Head of caudate nucleus (tissue), 42 donors: ENCODE measurements at regions not wholly inside any gene's neighbourhood (a gene's known extent, or its start where the extent isn't known, plus 50 kb on each side); places are given as distances from the start of the nearest gene placed in this dataset.

Experiments used
- DNase-seq, 42 donors: peaks; one replicate each; pipeline versions ENCODE4 v3.0.0 to v3.0.0-alpha.2; 2020 to 2021; ENCODE audit warnings: mixed read lengths in 7 of 42
- intact Hi-C: fragments of 100-400 bp; cut with DNase I; formaldehyde crosslinking; loops from one replicate; pipeline ENCODE4 v1.15.0; 2022

- no peak for DNase-seq
- intact Hi-C loops = no loop called here
Measured at GRCh38 chr2:83654091-83654611, 804.9 kb downstream of the SUCLG1 start.

DNA sequence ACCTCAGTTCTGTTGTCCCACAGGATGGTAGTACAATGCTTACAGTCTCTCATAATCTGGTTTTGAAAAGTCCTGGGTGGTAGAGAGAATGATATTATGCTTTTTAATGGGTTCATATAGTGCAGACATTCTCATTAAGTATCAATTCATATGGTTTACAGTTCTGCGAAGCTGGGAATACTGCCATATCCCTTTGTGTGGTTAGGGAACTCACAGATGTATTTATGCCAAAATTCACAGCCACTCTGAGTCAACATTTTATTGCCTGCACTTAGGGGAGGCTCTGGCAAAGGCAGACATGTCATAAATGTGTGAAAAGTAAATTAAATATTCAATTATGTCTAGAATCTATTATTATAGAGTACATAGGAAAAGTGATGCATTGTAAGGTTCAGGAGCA is 808.2 kb downstream of the SUCLG1 start:
- DNase-seq = no peak
- intact Hi-C loops = no loop called here

- intact Hi-C loops = no loop called here
- no peak for DNase-seq
Measured at GRCh38 chr2:83650161-83650560, 808.9 kb downstream of the SUCLG1 start.

- DNase-seq = no peak
- intact Hi-C loops = no loop called here
Measured at GRCh38 chr2:83640506-83640905, 818.6 kb downstream of the SUCLG1 start.

GRCh38 chr2:83633423-83633822 is 825.7 kb downstream of the SUCLG1 start:
- no peak for DNase-seq
- intact Hi-C loops = no loop called here

DNA sequence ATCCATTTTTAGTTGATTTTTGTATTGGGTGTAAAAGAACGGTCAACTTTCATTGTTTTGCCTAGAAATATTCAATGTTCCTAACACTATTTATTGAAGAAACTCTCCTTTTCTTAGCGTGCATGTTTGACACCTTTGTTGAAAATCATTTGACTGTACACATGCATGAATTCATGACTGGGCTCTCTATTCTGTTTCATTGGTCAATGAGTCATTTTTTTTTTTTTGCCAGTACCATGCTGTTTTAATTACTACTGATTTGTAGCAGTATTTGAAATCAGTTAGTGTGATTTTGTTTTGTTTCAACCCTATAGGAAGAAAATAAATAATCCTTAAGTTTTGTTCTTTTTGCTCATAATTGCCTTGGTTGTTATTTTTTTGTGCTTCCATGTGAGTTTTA is 828.7 kb downstream of the SUCLG1 start:
- no peak for DNase-seq
- intact Hi-C loops = no loop called here

DNA sequence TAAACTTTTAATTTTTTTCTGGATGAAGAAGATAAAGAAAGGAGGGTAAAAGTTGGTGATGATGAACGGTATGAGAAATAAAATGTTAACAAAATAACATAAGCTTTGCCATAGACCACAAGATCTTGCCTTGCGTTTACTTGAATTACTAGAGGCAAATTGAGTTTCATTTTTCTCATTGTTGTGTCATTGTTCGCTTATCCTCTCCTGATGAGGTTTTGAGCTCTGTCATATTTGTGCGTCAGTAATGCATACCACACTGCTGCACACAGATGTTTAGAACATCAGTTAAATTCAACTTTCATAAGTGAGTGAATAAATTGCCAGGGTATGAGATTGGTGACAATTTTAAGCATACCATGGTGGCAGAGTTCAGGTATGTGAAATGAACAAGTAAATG is 843.6 kb downstream of the SUCLG1 start:
- no peak for DNase-seq
- intact Hi-C loops = no loop called here

- intact Hi-C loops = no loop called here
Measured at GRCh38 chr2:83613178-83613577, 845.9 kb downstream of the SUCLG1 start.

GRCh38 chr2:83602753-83603152 is 856.3 kb downstream of the SUCLG1 start:
- DNase-seq = no peak
- intact Hi-C loops = no loop called here

More at GRCh38 chr2:83613178-83613577, 845.9 kb downstream of the SUCLG1 start:
- DNase-seq = no peak

DNA sequence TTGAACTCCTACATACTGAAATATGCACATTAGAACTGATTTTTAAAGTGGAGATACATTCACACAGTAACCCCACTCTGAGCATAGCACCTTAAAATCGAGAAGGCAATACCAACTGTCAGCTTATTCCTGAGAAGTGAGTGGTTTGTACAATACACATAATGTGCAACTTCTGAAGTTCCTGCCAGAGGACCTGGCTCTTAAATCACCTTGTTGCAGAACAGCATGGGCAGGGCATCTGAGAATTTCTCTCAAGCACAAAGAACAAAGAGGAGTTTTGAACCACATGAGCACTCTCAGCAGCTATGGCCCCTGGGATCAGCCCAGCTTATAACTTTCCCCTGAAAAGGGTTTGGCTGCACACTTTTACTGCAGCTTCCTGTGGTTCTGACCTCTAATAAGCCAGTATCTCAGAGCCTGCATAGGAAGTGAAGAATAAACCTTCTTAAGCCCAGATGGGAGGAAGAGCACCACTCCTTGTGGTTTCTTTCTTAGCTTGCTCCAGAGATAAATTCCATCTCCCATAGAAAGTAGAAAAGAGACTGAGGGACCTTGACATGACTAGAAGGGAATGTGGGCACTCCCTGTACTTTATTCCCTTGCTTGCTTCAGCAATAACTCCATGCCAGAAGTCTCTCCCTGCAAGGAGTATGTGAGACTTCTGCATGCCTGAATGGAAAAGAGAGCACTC is 862.3 kb downstream of the SUCLG1 start:
- intact Hi-C loops = no loop called here
- DNase-seq = no peak

DNA sequence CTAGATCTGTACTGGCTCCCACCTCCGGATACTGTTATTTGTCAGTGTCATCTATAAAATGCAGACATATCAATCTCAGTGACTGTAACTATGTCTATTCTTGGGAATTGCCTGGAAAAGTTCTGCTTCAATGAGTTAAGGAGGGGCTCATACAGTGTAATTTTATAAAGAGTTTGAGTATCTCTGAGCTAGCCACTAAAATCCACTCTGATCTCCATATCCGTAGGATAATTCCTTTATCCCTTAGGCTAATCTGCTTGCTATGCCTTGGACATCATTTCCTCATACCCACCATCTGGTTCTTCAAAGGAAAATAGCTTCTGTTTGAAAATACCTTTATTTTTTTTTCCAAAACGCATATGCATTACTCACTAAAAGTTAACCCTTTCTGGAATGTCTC is 863.2 kb downstream of the SUCLG1 start:
- no peak for DNase-seq
- intact Hi-C loops = no loop called here

- intact Hi-C loops = no loop called here
- DNase-seq = no peak
Measured at GRCh38 chr2:83595121-83595690, 863.9 kb downstream of the SUCLG1 start.

DNA sequence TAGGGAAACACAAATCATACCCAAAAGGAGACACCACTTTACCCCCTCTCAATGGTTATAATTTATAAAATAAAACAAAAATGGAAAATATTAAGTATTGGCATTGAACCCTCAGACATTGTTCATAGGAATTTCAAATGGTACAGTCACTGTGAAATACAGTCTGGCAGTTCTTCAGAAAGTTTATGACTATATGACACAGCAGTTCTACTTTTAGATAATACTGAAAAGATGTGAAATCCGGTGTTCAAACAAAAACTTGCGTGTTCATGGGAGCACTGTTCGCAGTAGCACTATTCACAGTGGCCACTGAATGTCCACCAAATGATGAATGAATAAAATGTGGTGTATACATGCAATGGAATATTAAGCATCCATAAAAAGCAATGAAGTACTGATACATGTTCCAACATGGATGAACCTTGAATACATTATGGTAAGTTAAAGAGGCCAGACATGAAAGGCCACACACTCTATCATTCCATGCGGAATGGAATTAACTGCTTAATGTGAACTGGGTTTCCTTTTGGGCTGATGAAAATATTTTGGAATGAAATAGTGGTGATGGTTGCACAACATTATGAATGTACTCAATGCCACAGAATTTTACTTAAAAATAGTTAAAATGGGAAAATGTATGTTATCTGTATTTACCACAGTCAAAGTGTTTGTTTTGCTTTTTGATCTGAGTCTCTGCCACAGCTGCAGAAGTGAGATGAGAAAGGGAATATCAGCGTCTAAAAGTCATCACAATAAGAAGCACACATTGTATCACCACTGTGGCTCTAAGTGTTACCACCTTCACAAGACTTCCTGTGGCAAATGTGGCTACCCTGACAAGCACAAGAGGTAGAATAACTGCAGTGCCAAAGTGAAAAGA is 864.6 kb downstream of the SUCLG1 start:
- no peak for DNase-seq
- intact Hi-C loops = no loop called here

DNA sequence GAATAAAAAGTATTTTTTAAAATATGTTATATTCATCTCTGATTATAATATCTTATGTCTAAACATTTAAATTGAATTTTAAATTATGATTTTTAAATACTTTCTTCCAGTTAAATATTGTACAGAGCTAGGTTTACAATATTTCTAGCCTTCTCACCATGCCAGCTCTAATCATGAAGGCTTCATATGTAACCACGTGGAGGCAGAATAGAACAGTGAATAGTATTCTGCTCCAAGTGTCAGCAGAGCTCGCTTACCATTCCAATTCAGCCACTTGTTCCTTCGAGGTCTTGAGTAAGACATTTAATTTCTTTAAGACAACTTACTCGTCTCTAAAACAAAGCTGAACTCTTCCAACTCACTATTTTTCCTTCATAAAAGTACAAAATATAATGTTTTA is 871.8 kb downstream of the SUCLG1 start:
- intact Hi-C loops = no loop called here
- peak in 1 of 42 donors; percentile 4 for DNase-seq

- DNase-seq = no peak
- intact Hi-C loops = no loop called here
Measured at GRCh38 chr2:83585250-83585649, 873.8 kb downstream of the SUCLG1 start.

- peak in 1 of 42 donors; percentile 38 for DNase-seq
Measured at GRCh38 chr2:83584672-83585071, 874.4 kb downstream of the SUCLG1 start.

DNA sequence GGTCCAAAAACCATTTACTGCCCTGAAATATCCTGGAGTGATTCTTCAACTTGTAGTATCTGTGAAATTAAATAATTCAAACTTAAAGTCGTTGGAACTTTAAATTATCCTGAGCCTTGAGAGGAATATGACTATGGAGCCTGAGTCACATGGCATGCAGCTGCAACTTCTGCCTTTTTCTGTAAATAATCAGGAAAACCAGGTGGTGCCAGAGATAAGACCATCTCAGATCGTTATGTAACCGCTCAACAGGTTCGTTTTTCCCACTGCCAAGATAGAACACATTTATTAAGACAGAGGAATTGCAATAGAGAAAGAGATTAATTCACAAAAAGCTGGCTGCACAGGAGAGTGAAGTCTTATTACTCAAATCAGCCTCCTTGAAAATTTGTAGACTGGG is 876.5 kb downstream of the SUCLG1 start:
- intact Hi-C loops = no loop called here
- DNase-seq = no peak

More at GRCh38 chr2:83584672-83585071, 874.4 kb downstream of the SUCLG1 start:
- intact Hi-C loops = no loop called here

DNA sequence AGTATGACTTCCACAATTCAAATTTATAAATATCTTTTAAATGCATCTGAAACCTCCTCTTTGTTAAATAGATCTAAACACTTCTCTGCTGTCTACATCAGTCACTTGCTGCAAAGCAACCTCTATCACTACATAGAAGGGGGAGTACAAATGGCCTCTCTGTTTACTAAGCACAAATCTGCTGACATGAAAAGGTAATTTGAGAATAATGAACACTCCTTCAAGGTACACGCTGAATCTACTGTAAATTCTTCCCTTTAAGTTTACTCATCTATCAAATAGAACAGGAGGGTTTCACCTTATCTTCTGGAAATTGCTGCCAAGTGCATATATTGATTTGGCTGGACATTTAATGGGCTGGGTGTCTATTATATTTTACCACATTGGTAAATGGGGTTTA is 879.6 kb downstream of the SUCLG1 start:
- DNase-seq = no peak
- intact Hi-C loops = no loop called here

DNA sequence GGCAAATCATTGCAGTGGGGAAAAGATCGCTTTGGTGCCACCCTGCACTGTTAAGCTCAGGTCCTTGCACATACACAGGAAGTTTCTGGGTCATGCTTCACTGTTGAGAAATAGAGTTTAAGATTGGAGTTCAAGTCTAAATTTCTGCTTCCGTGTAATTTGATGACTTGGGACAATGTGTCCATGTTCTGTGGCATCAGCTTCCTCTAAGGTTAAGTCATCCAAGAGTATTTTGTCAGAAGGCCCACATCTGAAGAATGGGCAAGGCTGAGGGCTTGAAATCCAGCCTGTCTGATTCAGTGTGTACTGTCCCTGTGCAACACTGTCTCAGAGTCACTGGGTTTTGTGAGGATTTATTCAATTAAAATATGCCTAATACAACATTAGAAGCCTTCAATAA is 880.7 kb downstream of the SUCLG1 start:
- DNase-seq = no peak
- intact Hi-C loops = no loop called here

DNA sequence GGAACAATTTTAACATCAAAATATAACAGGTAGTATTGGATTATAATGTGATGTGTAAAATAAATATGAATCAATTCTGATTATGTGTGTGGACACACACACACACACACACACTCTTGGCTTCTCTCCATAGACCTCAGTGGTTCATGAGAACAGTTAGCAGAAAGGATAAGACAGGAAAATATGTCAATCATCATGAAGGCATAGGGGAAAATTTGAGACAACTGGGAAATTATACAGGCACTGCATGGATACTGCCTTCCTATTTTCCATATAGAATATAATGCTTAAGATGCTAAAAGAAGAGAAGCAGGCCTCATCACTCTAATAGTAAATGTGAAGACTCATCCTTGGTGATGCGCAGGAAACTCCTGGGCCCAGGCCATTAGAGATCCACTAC is 884.5 kb downstream of the SUCLG1 start:
- intact Hi-C loops = no loop called here
- no peak for DNase-seq
